SK-N-SH treated with all-trans-retinoic acid at 6 μM for 48 hours (cell line): ENCODE measurements at regions not wholly inside any gene's neighbourhood (a gene's known extent, or its start where the extent isn't known, plus 50 kb on each side); places are given as distances from the start of the nearest gene placed in this dataset.

Source experiments
- ATAC-seq: fragments of 200-7000 bp; cut with Tn5 transposase; 3 replicates; pipeline ENCODE4 v1.9.1; 2020; ENCODE audit warnings: mild to moderate bottlenecking, moderate library complexity
- BACH2 ChIP-seq: fragments of 250-450 bp; sonication (Bioruptor Pico); IDR thresholded peaks from 2 replicates; pipeline ENCODE4 v1.9.0; 2021; ENCODE audit warnings: mild to moderate bottlenecking, borderline replicate concordance
- CREB5 ChIP-seq: fragments of 250-450 bp; sonication (Bioruptor Pico); IDR thresholded peaks from 2 replicates; pipeline ENCODE4 v1.5.1; 2020; ENCODE audit warnings: low read depth, mild to moderate bottlenecking, moderate library complexity
- CSDC2 ChIP-seq: fragments of 250-450 bp; sonication (Bioruptor Pico); IDR thresholded peaks from 2 replicates; pipeline ENCODE4 v1.5.0; 2020; ENCODE audit warnings: mild to moderate bottlenecking, moderate library complexity
- CSRNP3 ChIP-seq: fragments of 250-450 bp; sonication (Bioruptor Pico); IDR thresholded peaks from 2 replicates; pipeline ENCODE4 v1.5.1; 2021; ENCODE audit warnings: mild to moderate bottlenecking, moderate library complexity
- ESRRG ChIP-seq: fragments of 250-450 bp; sonication (Bioruptor Pico); IDR thresholded peaks from 2 replicates; pipeline ENCODE4 v1.6.1; 2021; ENCODE audit warnings: mild to moderate bottlenecking
- GLIS3 ChIP-seq: fragments of 250-450 bp; sonication (Bioruptor Pico); IDR thresholded peaks from 2 replicates; pipeline ENCODE4 v1.5.0; 2020; ENCODE audit warnings: mild to moderate bottlenecking, moderate library complexity
- ISL1 ChIP-seq: fragments of 250-450 bp; sonication (Bioruptor Pico); IDR thresholded peaks from 2 replicates; pipeline ENCODE4 v2.1.2; 2022; ENCODE audit warnings: mild to moderate bottlenecking, moderate library complexity
- OSR1 ChIP-seq: fragments of 250-450 bp; sonication (Bioruptor Pico); IDR thresholded peaks from 2 replicates; pipeline ENCODE4 v1.8.0; 2022; ENCODE audit warnings: moderate library complexity, mild to moderate bottlenecking, inconsistent platforms
- POU6F1 ChIP-seq: fragments of 250-450 bp; sonication (Bioruptor Pico); IDR thresholded peaks from 2 replicates; pipeline ENCODE4 v1.8.0; 2021; ENCODE audit warnings: low read depth, mild to moderate bottlenecking, moderate library complexity, borderline replicate concordance
- PPARA ChIP-seq: fragments of 250-450 bp; sonication (Bioruptor Pico); IDR thresholded peaks from 2 replicates; pipeline ENCODE4 v1.5.0; 2020; ENCODE audit warnings: mild to moderate bottlenecking, borderline replicate concordance
- RARB ChIP-seq: fragments of 250-450 bp; sonication (Bioruptor Pico); IDR thresholded peaks from 2 replicates; pipeline ENCODE4 v1.8.0; 2021; ENCODE audit warnings: mild to moderate bottlenecking, moderate library complexity
- SNAI2 ChIP-seq: fragments of 250-450 bp; sonication (Bioruptor Pico); IDR thresholded peaks from 2 replicates; pipeline ENCODE4 v1.5.0; 2020; ENCODE audit warnings: mild to moderate bottlenecking, moderate library complexity
- TOX ChIP-seq: fragments of 250-450 bp; sonication (Bioruptor Pico); IDR thresholded peaks from 2 replicates; pipeline ENCODE4 v1.8.0; 2021; ENCODE audit warnings: mild to moderate bottlenecking, moderate library complexity, borderline replicate concordance
- TSHZ2 ChIP-seq: fragments of 250-450 bp; sonication (Bioruptor Pico); IDR thresholded peaks from 2 replicates; pipeline ENCODE4 v1.5.0; 2020; ENCODE audit warnings: mild to moderate bottlenecking, moderate library complexity
- ZC3H10 ChIP-seq: fragments of 250-450 bp; sonication (Bioruptor Pico); IDR thresholded peaks from 2 replicates; pipeline ENCODE4 v1.5.1; 2021; ENCODE audit warnings: mild to moderate bottlenecking, moderate library complexity
- ZFP3 ChIP-seq: fragments of 250-450 bp; sonication (Bioruptor Pico); IDR thresholded peaks from 2 replicates; pipeline ENCODE4 v1.5.0; 2020; ENCODE audit warnings: mild to moderate bottlenecking, moderate library complexity
- ZFP30 ChIP-seq: fragments of 450-650 bp; formaldehyde crosslinking; IDR thresholded peaks from 2 replicates; pipeline ENCODE4 v1.5.0; 2022; ENCODE audit warnings: mild to moderate bottlenecking, moderate library complexity
- ZNF565 ChIP-seq: fragments of 450-650 bp; formaldehyde crosslinking; conservative IDR thresholded peaks from 2 replicates; pipeline ENCODE4 v1.5.0; 2020; ENCODE audit warnings: low read depth, mild to moderate bottlenecking, moderate library complexity
- ZNF70 ChIP-seq: fragments of 450-650 bp; formaldehyde crosslinking; IDR thresholded peaks from 2 replicates; pipeline ENCODE4 v1.5.0; 2020; ENCODE audit warnings: mild to moderate bottlenecking, moderate library complexity
- ZNF8 ChIP-seq: fragments of 450-650 bp; formaldehyde crosslinking; IDR thresholded peaks from 2 replicates; pipeline ENCODE4 v1.5.0; 2020; ENCODE audit warnings: mild to moderate bottlenecking, moderate library complexity

GRCh38 chr21:28086861-28087581, 905.7 kb downstream of the LTN1 start:
- no peak for ATAC-seq
- TF ChIP-seq GLIS3 (CRISPR knock-in tag), result no peak
- no peak for TF ChIP-seq CSDC2 (CRISPR knock-in tag)
- no peak for TF ChIP-seq TSHZ2 (CRISPR knock-in tag)
- no peak for TF ChIP-seq ZNF8 (CRISPR knock-in tag)
- no peak for TF ChIP-seq ZFP30 (CRISPR knock-in tag)
- no peak for TF ChIP-seq ZC3H10
- TF ChIP-seq ZNF565 (CRISPR knock-in tag), result no peak

GRCh38 chr21:28084951-28085350, 907.7 kb downstream of the LTN1 start:
- ATAC-seq, result no peak
- TF ChIP-seq TOX (CRISPR knock-in tag) (no peak), ZNF8 (CRISPR knock-in tag) (no peak), BACH2 (CRISPR knock-in tag) (no peak), ZNF565 (CRISPR knock-in tag) (no peak), CREB5 (CRISPR knock-in tag) (no peak), ZFP3 (CRISPR knock-in tag) (no peak), CSRNP3 (no peak)

GRCh38 chr21:28083350-28083749, 909.3 kb downstream of the LTN1 start:
- ATAC-seq, result no peak
- TF ChIP-seq ZNF565 (CRISPR knock-in tag) (no peak), POU6F1 (CRISPR knock-in tag) (no peak), OSR1 (CRISPR knock-in tag) (no peak), BACH2 (CRISPR knock-in tag) (no peak), ZFP30 (CRISPR knock-in tag) (no peak), CSRNP3 (no peak), ZFP3 (CRISPR knock-in tag) (no peak), RARB (CRISPR knock-in tag) (no peak)

- no peak for ATAC-seq
- TF ChIP-seq TOX (CRISPR knock-in tag), result no peak
- peak; percentile 48; the same call in 1 of the 2 replicates for TF ChIP-seq ZNF70 (CRISPR knock-in tag)
- TF ChIP-seq CREB5 (CRISPR knock-in tag), result 0 out of 2 replicates have a peak, but pooled peaks have one; percentile 46
- TF ChIP-seq CSDC2 (CRISPR knock-in tag), result no peak
- TF ChIP-seq ZNF8 (CRISPR knock-in tag), result peak; percentile 54; the same call in 1 of the 2 replicates
- peak; percentile 83; the same call in 1 of the 2 replicates for TF ChIP-seq TSHZ2 (CRISPR knock-in tag)
- TF ChIP-seq GLIS3 (CRISPR knock-in tag), result peak; percentile 81; the same call in 1 of the 2 replicates
- peak; percentile 71; the same call in 1 of the 2 replicates for TF ChIP-seq ESRRG (CRISPR knock-in tag)
- TF ChIP-seq PPARA (CRISPR knock-in tag), result 0 out of 2 replicates have a peak, but pooled peaks have one; percentile 10
- no peak for TF ChIP-seq SNAI2 (CRISPR knock-in tag)
- TF ChIP-seq RARB (CRISPR knock-in tag), result no peak
- TF ChIP-seq ISL1 (CRISPR knock-in tag), result peak; percentile 85
- 0 out of 2 replicates have a peak, but pooled peaks have one; percentile 21 for TF ChIP-seq ZNF565 (CRISPR knock-in tag)
Measured at GRCh38 chr21:28078126-28078525, 914.6 kb downstream of the LTN1 start.
